ENCODE measurements at regions not wholly inside any gene's neighbourhood (a gene's known extent, or its start where the extent isn't known, plus 50 kb on each side); places are given as distances from the start of the nearest gene placed in this dataset.
"Not testable (repeated sequence)": the region's sequence is repeated elsewhere in the genome, so short reads cannot be mapped to it uniquely, and the experiment has no call there.

DNA sequence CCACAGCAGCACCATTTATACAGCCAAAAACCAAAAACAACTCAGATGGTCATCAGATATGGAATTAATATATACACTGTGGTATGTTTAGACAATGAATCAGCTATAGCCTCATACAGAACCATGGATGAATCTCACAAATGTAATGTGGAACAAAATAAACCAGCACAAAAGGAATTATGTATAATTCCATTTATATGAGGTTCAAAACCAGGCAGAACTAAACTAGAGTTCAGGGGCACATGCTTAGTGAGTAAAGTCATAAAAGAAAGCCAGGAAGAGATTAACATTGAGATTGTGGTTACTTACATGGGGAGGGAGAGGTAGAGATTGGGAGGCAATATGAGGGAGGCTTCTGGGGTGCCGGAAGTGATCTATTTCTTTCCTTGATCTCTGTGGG lies 231.1 kb downstream of the COPRS start:
- no CpG with 5 or more reads among the region's 1 CpG for WGBS (ENCODE audit: extremely low coverage, insufficient coverage, low lambda C conversion rate)
- H3K27ac ChIP-seq (ENCODE audit: low read depth, low read length) = no peak overlapping the region
- H3K79me2 ChIP-seq (ENCODE audit: control insufficient read depth, insufficient read depth, low read length) = no peaks in the 10 kb centered on the region
- no peak overlapping the region for H3K4me2 ChIP-seq (ENCODE audit: low read length)
- no peak overlapping the region for H2BK120ac ChIP-seq (ENCODE audit: low read depth, low read length)
- H2BK5ac ChIP-seq (ENCODE audit: low read length) = no peak overlapping the region
- no peak overlapping the region for H3K4ac ChIP-seq (ENCODE audit: low read depth, low read length)
- no peak overlapping the region for H3K18ac ChIP-seq (ENCODE audit: low read length)
- H3K4me3 ChIP-seq (ENCODE audit: low read length) = no peak overlapping the region
- no peak for DNase-seq
- H3K23ac ChIP-seq (ENCODE audit: low read length) = no peak overlapping the region
- H2BK15ac ChIP-seq (replicated peaks; ENCODE audit: low read depth) = no peak overlapping the region
- no peaks in the 10 kb centered on the region for H3K79me1 ChIP-seq (ENCODE audit: low read length)
- no peaks in the 10 kb centered on the region for H3K27me3 ChIP-seq (ENCODE audit: insufficient read depth, low read length, poor library complexity)
- H2AK5ac ChIP-seq (ENCODE audit: low read length) = no peak overlapping the region
- H3K4me1 ChIP-seq (ENCODE audit: control insufficient read depth, low read depth, low read length) = no peaks in the 10 kb centered on the region
- H4K5ac ChIP-seq (ENCODE audit: low read length) = no peak overlapping the region
- H3K56ac ChIP-seq (ENCODE audit: low read length) = no peak overlapping the region
- H3K9ac ChIP-seq (ENCODE audit: low read length) = no peak overlapping the region
- no peaks in the 10 kb centered on the region for H3K36me3 ChIP-seq (ENCODE audit: control insufficient read depth, insufficient read depth, low read length)
- H4K8ac ChIP-seq (ENCODE audit: low read depth, low read length) = no peak overlapping the region

DNA sequence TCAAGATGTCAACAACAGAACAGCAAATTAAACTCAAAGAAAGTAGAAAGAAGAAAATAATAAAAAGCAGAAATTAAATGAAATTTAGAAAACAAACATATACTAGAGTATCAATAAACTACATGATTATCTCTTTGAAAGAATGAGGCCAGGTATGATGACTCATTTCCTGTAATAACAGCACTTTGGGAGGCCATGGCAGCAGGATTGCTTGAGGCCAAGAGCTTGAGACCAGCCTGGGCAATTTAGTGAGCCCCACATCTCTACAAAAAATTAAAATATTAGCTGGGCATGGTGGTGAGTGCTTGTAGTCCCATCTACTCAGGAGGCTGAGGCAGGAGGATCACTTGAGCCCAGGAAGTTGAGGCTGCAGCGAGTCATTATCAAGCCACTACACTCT lies 232.5 kb downstream of the RAB11FIP4 start:
- Histone ChIP-seq H3K4me3 (ENCODE audit: low read length) (no peak overlapping the region), H2AK5ac (ENCODE audit: low read length) (no peak overlapping the region)
- no CpG with 5 or more reads among the region's 1 CpG for WGBS (ENCODE audit: extremely low coverage, insufficient coverage, low lambda C conversion rate)

DNA sequence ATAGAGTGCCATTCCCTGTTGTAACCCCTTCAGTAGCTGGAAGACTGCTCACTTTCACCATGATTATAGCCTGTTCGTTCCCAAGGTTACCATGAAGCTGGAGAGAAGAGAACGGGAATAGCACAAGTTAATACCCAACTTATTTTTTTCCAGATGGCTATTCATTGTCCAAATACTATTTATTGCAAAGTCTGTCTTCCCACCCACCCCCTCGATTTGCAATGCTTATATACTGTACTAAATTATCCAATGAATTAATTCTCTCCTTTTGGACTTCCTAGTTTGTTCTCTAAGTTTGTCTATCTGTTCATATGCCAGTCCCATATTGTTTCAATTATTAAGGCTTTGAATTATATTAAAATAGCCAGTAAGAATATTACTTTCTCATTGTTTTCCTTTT lies 231.0 kb downstream of the RAB11FIP4 start:
- Histone ChIP-seq H3K4ac (ENCODE audit: low read depth, low read length) (no peak overlapping the region), H3K4me3 (ENCODE audit: low read length) (no peak overlapping the region), H3K79me2 (ENCODE audit: control insufficient read depth, insufficient read depth, low read length) (no peaks in the 10 kb centered on the region), H2AK5ac (ENCODE audit: low read length) (no peak overlapping the region), H3K36me3 (ENCODE audit: control insufficient read depth, insufficient read depth, low read length) (no peaks in the 10 kb centered on the region), H3K4me2 (ENCODE audit: low read length) (no peak overlapping the region), H3K56ac (ENCODE audit: low read length) (no peak overlapping the region), H3K27ac (ENCODE audit: low read depth, low read length) (no peak overlapping the region), H3K4me1 (ENCODE audit: control insufficient read depth, low read depth, low read length) (no peaks in the 10 kb centered on the region), H3K79me1 (ENCODE audit: low read length) (no peaks in the 10 kb centered on the region), H2BK15ac (replicated peaks; ENCODE audit: low read depth) (no peak overlapping the region), H2BK5ac (ENCODE audit: low read length) (no peak overlapping the region), H4K5ac (ENCODE audit: low read length) (no peak overlapping the region), H3K18ac (ENCODE audit: low read length) (no peak overlapping the region), H3K23ac (ENCODE audit: low read length) (no peak overlapping the region), H2BK120ac (ENCODE audit: low read depth, low read length) (no peak overlapping the region), H4K8ac (ENCODE audit: low read depth, low read length) (no peak overlapping the region), H3K9ac (ENCODE audit: low read length) (no peak overlapping the region), H3K27me3 (ENCODE audit: insufficient read depth, low read length, poor library complexity) (no peaks in the 10 kb centered on the region)
- DNase-seq = no peak
- no CpG with 5 or more reads among the region's 3 CpGs for WGBS (ENCODE audit: extremely low coverage, insufficient coverage, low lambda C conversion rate)

More for the DNA sequence above, 232.5 kb downstream of the RAB11FIP4 start:
- no peaks in the 10 kb centered on the region for H3K4me1 ChIP-seq (ENCODE audit: control insufficient read depth, low read depth, low read length)
- DNase-seq = no peak
- H2BK15ac ChIP-seq (replicated peaks; ENCODE audit: low read depth) = no peak overlapping the region
- no peaks in the 10 kb centered on the region for H3K36me3 ChIP-seq (ENCODE audit: control insufficient read depth, insufficient read depth, low read length)
- H3K4ac ChIP-seq (ENCODE audit: low read depth, low read length) = no peak overlapping the region
- no peak overlapping the region for H3K4me2 ChIP-seq (ENCODE audit: low read length)
- no peak overlapping the region for H2BK120ac ChIP-seq (ENCODE audit: low read depth, low read length)
- no peaks in the 10 kb centered on the region for H3K27me3 ChIP-seq (ENCODE audit: insufficient read depth, low read length, poor library complexity)
- no peak overlapping the region for H3K9ac ChIP-seq (ENCODE audit: low read length)
- no peaks in the 10 kb centered on the region for H3K79me1 ChIP-seq (ENCODE audit: low read length)
- H2BK5ac ChIP-seq (ENCODE audit: low read length) = no peak overlapping the region
- H3K23ac ChIP-seq (ENCODE audit: low read length) = no peak overlapping the region
- H4K8ac ChIP-seq (ENCODE audit: low read depth, low read length) = no peak overlapping the region
- no peak overlapping the region for H3K18ac ChIP-seq (ENCODE audit: low read length)
- no peaks in the 10 kb centered on the region for H3K79me2 ChIP-seq (ENCODE audit: control insufficient read depth, insufficient read depth, low read length)
- H4K5ac ChIP-seq (ENCODE audit: low read length) = no peak overlapping the region
- H3K27ac ChIP-seq (ENCODE audit: low read depth, low read length) = no peak overlapping the region
- no peak overlapping the region for H3K56ac ChIP-seq (ENCODE audit: low read length)

DNA sequence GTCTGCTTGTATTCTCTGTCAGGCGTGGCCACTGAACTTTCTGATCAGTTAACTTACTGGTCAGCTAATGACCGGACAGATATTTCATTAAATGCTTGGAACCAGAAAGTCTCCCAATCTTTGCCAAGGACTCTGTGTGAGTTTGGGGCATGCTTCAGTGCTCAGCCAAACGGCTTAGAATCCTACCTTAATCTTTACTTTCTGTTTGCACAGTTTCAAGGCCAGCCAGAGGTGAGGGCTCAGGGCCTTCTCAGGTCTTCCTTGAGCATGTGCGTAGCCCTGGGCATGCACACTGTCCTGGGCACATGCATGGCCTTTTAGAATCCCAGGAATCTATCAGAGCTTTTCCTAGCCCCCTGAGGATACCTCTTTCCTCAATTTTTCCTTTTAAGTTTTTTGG lies 230.1 kb downstream of the RAB11FIP4 start:
- H3K56ac ChIP-seq (ENCODE audit: low read length) = no peak overlapping the region
- H3K4me3 ChIP-seq (ENCODE audit: low read length) = no peak overlapping the region
- no peak overlapping the region for H3K18ac ChIP-seq (ENCODE audit: low read length)
- H3K79me1 ChIP-seq (ENCODE audit: low read length) = no peaks in the 10 kb centered on the region
- no peak overlapping the region for H3K27ac ChIP-seq (ENCODE audit: low read depth, low read length)
- H2BK5ac ChIP-seq (ENCODE audit: low read length) = no peak overlapping the region
- no peak for DNase-seq
- no peaks in the 10 kb centered on the region for H3K27me3 ChIP-seq (ENCODE audit: insufficient read depth, low read length, poor library complexity)
- H3K23ac ChIP-seq (ENCODE audit: low read length) = no peak overlapping the region
- H2AK5ac ChIP-seq (ENCODE audit: low read length) = no peak overlapping the region
- no peak overlapping the region for H3K9ac ChIP-seq (ENCODE audit: low read length)
- H3K36me3 ChIP-seq (ENCODE audit: control insufficient read depth, insufficient read depth, low read length) = no peaks in the 10 kb centered on the region
- H3K4me2 ChIP-seq (ENCODE audit: low read length) = no peak overlapping the region
- H3K79me2 ChIP-seq (ENCODE audit: control insufficient read depth, insufficient read depth, low read length) = no peaks in the 10 kb centered on the region
- H4K5ac ChIP-seq (ENCODE audit: low read length) = no peak overlapping the region
- no peak overlapping the region for H4K8ac ChIP-seq (ENCODE audit: low read depth, low read length)
- H2BK15ac ChIP-seq (replicated peaks; ENCODE audit: low read depth) = no peak overlapping the region
- no peak overlapping the region for H3K4ac ChIP-seq (ENCODE audit: low read depth, low read length)
- no peak overlapping the region for H2BK120ac ChIP-seq (ENCODE audit: low read depth, low read length)
- WGBS (ENCODE audit: extremely low coverage, insufficient coverage, low lambda C conversion rate) = no CpG with 5 or more reads among the region's 4 CpGs
- H3K4me1 ChIP-seq (ENCODE audit: control insufficient read depth, low read depth, low read length) = no peaks in the 10 kb centered on the region

DNA sequence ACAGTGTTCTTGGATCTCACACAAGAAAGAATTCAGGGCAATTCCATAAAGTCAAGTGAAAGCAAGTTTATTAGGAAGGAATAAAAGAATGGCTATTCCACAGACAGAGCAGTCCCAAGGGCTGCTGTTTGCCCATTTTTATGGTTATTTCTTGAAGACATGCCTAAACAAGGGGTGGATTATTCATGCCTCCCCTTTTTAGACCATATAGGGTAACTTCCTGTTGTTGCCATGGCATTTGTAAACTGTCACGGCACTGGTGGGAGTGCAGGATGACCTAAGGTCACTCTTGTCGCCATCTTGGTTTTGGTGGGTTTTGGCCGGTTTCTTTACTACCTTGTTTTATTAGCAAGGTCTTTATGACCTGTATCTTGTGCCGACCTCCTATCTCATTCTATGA lies 219.6 kb downstream of the RAB11FIP4 start:
- H3K9ac ChIP-seq (ENCODE audit: low read length); H3K4me2 ChIP-seq (ENCODE audit: low read length); H2BK120ac ChIP-seq (ENCODE audit: low read depth, low read length); H4K5ac ChIP-seq (ENCODE audit: low read length); H2BK5ac ChIP-seq (ENCODE audit: low read length); H3K79me2 ChIP-seq (ENCODE audit: control insufficient read depth, insufficient read depth, low read length); H3K79me1 ChIP-seq (ENCODE audit: low read length); H2BK15ac ChIP-seq (replicated peaks; ENCODE audit: low read depth); H3K18ac ChIP-seq (ENCODE audit: low read length); H2AK5ac ChIP-seq (ENCODE audit: low read length); H3K27ac ChIP-seq (ENCODE audit: low read depth, low read length); DNase-seq; H3K56ac ChIP-seq (ENCODE audit: low read length); H4K8ac ChIP-seq (ENCODE audit: low read depth, low read length); H3K23ac ChIP-seq (ENCODE audit: low read length); H3K4me1 ChIP-seq (ENCODE audit: control insufficient read depth, low read depth, low read length); H3K4me3 ChIP-seq (ENCODE audit: low read length); H3K4ac ChIP-seq (ENCODE audit: low read depth, low read length); H3K27me3 ChIP-seq (ENCODE audit: insufficient read depth, low read length, poor library complexity); H3K36me3 ChIP-seq (ENCODE audit: control insufficient read depth, insufficient read depth, low read length): not testable (repeated sequence)
- WGBS (ENCODE audit: extremely low coverage, insufficient coverage, low lambda C conversion rate) = no CpG with 5 or more reads among the region's 4 CpGs

DNA sequence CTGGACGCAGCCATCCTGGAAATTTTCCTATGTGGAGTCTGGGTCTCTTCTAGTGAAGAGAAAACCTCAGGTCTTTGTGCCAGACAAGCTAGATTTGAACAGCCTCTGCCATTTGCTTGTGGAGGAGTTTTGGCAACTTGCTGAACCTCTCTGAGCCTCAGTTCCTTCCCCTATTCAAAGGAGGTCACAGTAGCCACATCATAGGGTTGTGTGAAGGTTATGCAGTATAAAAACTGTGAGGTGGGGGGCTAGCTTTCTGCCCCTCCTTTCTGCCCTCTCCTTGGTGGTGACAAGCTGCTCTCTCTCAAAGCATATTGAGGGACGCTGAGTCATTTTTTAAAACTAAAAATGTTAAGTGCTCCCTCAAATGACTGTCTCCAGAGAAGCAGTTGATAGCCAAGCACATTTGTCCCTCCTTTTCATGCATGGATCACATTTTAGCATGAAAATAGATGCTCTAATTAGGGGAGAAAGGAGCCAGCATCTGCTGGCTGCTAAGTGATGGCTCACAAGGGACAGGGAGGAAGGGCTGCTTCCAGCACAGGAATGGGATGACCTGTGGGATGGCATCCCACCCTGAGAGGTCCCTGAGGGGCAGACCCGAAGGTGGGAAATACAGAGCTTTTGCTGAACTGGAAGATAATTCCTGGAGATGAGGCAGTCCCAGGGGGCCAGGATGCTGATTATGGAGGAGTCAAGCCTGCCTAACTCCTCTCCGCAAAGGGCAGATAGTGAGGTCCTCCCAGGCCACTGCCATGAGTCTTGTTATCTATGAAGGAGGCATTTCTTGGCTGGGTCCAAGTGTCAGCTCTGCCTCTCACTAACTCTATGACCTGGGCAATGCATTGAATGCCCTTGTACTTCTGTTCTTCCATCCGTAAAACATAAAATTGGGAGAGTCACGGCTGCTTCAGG lies 218.8 kb downstream of the RAB11FIP4 start:
- DNase-seq = peak; percentile 40

More for the DNA sequence above, 218.8 kb downstream of the RAB11FIP4 start:
- Histone ChIP-seq H4K8ac (ENCODE audit: low read depth, low read length) (no peak overlapping the region), H2BK5ac (ENCODE audit: low read length) (no peak overlapping the region), H3K56ac (ENCODE audit: low read length) (no peak overlapping the region), H3K4me1 (ENCODE audit: control insufficient read depth, low read depth, low read length) (peaks cover 6% of the 10 kb centered on the region), H3K27ac (ENCODE audit: low read depth, low read length) (no peak overlapping the region), H4K5ac (ENCODE audit: low read length) (no peak overlapping the region), H3K4me2 (ENCODE audit: low read length) (no peak overlapping the region), H3K36me3 (ENCODE audit: control insufficient read depth, insufficient read depth, low read length) (no peaks in the 10 kb centered on the region), H3K9ac (ENCODE audit: low read length) (no peak overlapping the region), H2AK5ac (ENCODE audit: low read length) (no peak overlapping the region), H2BK120ac (ENCODE audit: low read depth, low read length) (no peak overlapping the region), H3K27me3 (ENCODE audit: insufficient read depth, low read length, poor library complexity) (no peaks in the 10 kb centered on the region), H3K4me3 (ENCODE audit: low read length) (no peak overlapping the region), H3K79me2 (ENCODE audit: control insufficient read depth, insufficient read depth, low read length) (no peaks in the 10 kb centered on the region), H3K23ac (ENCODE audit: low read length) (peak overlapping the region; percentile 66), H3K18ac (ENCODE audit: low read length) (no peak overlapping the region), H3K79me1 (ENCODE audit: low read length) (no peaks in the 10 kb centered on the region), H2BK15ac (replicated peaks; ENCODE audit: low read depth) (no peak overlapping the region), H3K4ac (ENCODE audit: low read depth, low read length) (no peak overlapping the region)
- no CpG with 5 or more reads among the region's 6 CpGs for WGBS (ENCODE audit: extremely low coverage, insufficient coverage, low lambda C conversion rate)

All from mesendoderm (in vitro differentiated cells).